Prostate gland (tissue), 2 donors: ENCODE measurements at regions not wholly inside any gene's neighbourhood (a gene's known extent, or its start where the extent isn't known, plus 50 kb on each side); places are given as distances from the start of the nearest gene placed in this dataset.

ENCODE experiments used
- DNase-seq: peaks from one replicate; pipeline ENCODE4 v3.0.0-alpha.2; 2019; ENCODE audit warnings: low spot score
- H3K27ac ChIP-seq, 2 donors: fragments of 200-600 bp; sonication (generic); 2 replicates each; pipeline ENCODE4 v1.5.1; 2017 to 2019
- H3K27me3 ChIP-seq: fragments of 200-600 bp; sonication (generic); replicated peaks from 2 replicates; pipeline ENCODE4 v1.5.1; 2019; ENCODE audit not compliant: insufficient read depth
- H3K36me3 ChIP-seq, 2 donors: fragments of 200-600 bp; sonication (generic); 1 replicate in 1 of 2; 2 replicates in 1 of 2; pipeline versions ENCODE4 v1.5.1 to v1.8.1; 2017 to 2019
- H3K4me1 ChIP-seq: fragments of 200-600 bp; sonication (generic); replicated peaks from 2 replicates; pipeline ENCODE4 v1.5.1; 2019
- H3K4me3 ChIP-seq, 2 donors: fragments of 200-600 bp; sonication (generic); 2 replicates each; pipeline ENCODE4 v1.5.1; 2017 to 2019
- H3K9me3 ChIP-seq: fragments of 200-600 bp; sonication (generic); 2 replicates; pipeline ENCODE4 v1.5.1; 2017
- POLR2A ChIP-seq: fragments of 450-650 bp; IDR thresholded peaks from one replicate; pipeline ENCODE4 v1.6.1; 2016; ENCODE audit warnings: antibody characterized with exemption, mild to moderate bottlenecking
- POLR2AphosphoS5 ChIP-seq: sonication (generic); formaldehyde crosslinking; IDR thresholded peaks from one replicate; pipeline ENCODE4 v1.6.1; 2017; ENCODE audit warnings: antibody characterized with exemption
- WGBS: methylation state at CpG from one replicate; pipeline ENCODE4 v1.1.5; 2018; 5-methylcytosine and 5-hydroxymethylcytosine counted together
- intact Hi-C: fragments of 100-400 bp; cut with DNase I; formaldehyde crosslinking; loops from one replicate; pipeline ENCODE4 v1.14.2; 2022
- TF ChIP-seq, protein P1 (sequence below), 4 experiments: fragments of 200-600 bp in 2 of 4; fragments of 450-650 bp in 2 of 4; sonication (generic) in 2 of 4; IDR thresholded peaks; 1 replicate in 3 of 4; 2 replicates in 1 of 4; pipeline ENCODE4 v1.5.1; 2016 to 2019; ENCODE audit warnings: antibody characterized with exemption in 4 of 4, mild to moderate bottlenecking in 2 of 4, moderate library complexity in 2 of 4

DNA sequence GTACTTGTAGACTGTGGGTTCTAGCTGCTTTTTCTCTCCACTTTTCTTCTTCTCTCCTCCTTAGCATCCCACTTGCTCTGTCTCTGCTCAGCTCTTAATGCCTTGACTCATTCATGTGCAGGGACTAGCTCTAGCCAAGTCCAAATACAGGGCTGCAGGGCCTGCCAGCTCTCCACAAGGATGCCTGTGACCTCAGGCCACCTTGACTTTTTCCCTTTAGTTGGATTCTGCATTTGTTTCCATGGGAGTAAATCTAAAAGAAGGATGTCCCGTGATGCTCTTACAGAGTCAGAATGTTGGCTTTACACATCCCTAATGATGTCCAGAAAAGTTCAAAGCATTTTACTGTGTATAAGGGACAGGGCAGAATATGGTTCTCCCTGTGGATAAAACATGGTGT lies 101.8 kb upstream of the PREP start:
- Histone ChIP-seq H3K4me1 (no peaks in the 10 kb centered on the region), H3K27me3 (no peaks in the 10 kb centered on the region), H3K4me3 (no peak overlapping the region), H3K27ac (no peak overlapping the region), H3K9me3 (no peaks in the 10 kb centered on the region), H3K36me3 (no peaks in the 10 kb centered on the region)
- no peak for DNase-seq
- TF ChIP-seq POLR2A (no peak), POLR2AphosphoS5 (no peak)
- TF ChIP-seq, protein P1, sequence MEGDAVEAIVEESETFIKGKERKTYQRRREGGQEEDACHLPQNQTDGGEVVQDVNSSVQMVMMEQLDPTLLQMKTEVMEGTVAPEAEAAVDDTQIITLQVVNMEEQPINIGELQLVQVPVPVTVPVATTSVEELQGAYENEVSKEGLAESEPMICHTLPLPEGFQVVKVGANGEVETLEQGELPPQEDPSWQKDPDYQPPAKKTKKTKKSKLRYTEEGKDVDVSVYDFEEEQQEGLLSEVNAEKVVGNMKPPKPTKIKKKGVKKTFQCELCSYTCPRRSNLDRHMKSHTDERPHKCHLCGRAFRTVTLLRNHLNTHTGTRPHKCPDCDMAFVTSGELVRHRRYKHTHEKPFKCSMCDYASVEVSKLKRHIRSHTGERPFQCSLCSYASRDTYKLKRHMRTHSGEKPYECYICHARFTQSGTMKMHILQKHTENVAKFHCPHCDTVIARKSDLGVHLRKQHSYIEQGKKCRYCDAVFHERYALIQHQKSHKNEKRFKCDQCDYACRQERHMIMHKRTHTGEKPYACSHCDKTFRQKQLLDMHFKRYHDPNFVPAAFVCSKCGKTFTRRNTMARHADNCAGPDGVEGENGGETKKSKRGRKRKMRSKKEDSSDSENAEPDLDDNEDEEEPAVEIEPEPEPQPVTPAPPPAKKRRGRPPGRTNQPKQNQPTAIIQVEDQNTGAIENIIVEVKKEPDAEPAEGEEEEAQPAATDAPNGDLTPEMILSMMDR (IDR thresholded peaks at IDR 0.05), result no peak
- intact Hi-C loops, result no loop called here
- 74% methylated on average over 1 of the region's 1 CpG for WGBS

DNA sequence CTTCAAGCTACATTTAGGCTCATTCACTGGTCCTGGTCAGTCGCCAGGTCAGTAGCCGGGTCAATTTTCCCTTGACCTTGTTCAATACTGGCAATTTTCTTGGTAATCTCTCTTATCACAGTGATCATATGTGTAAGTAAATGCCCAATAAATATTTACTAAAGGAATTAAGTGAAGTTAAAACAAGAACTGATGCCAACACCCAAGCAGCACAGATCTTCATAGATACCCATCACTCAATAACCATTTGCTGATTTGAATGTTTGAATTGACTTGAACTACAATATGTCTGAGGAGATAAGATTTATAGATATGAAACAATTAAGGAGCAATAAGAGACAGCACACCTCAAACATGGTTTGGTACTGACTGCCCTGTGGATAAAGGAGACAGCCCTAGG lies 100.8 kb upstream of the PREP start:
- H3K27me3 ChIP-seq, result no peaks in the 10 kb centered on the region
- 96% methylated on average over 2 of the region's 2 CpGs for WGBS
- no peak overlapping the region for H3K27ac ChIP-seq
- no peaks in the 10 kb centered on the region for H3K9me3 ChIP-seq
- no peaks in the 10 kb centered on the region for H3K4me1 ChIP-seq
- TF ChIP-seq, protein P1 (IDR thresholded peaks at IDR 0.05), result no peak
- TF ChIP-seq POLR2A (no peak), POLR2AphosphoS5 (no peak)
- intact Hi-C loops, result no loop called here
- DNase-seq, result no peak
- no peaks in the 10 kb centered on the region for H3K36me3 ChIP-seq
- no peak overlapping the region for H3K4me3 ChIP-seq

DNA sequence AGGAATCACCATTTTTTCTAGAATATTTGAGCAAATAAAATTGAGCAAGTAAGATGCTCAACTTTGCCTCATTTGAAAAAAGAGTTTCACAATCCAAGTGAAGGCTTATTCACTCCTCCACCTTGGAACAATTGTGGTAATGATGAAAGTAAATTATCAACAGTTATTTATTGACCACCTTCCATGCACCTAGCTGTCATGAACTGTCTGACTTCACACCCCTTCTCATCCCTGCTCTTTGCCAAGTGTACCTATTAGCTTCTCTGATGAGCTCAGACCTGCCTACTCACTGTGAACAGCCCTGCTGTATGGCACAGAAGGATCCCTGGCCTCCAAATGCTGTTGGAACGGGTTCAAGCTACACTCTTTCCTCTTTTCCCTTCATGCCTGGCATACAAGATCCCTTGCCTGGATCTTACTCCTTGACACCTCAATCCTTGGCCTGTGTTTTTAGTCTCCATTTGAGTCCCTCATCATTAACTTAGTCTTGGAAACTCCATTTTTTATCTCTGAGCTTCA lies 99.0 kb upstream of the PREP start:
- TF ChIP-seq, protein P1 (IDR thresholded peaks at IDR 0.05), result no peak
- TF ChIP-seq POLR2AphosphoS5, result no peak
- TF ChIP-seq POLR2A, result no peak
- no peak overlapping the region for H3K27ac ChIP-seq
- no peaks in the 10 kb centered on the region for H3K36me3 ChIP-seq
- intact Hi-C loops, result no loop called here
- no peaks in the 10 kb centered on the region for H3K27me3 ChIP-seq
- 96% methylated on average over 1 of the region's 1 CpG for WGBS
- DNase-seq, result no peak
- no peak overlapping the region for H3K4me3 ChIP-seq
- H3K4me1 ChIP-seq, result no peaks in the 10 kb centered on the region
- no peaks in the 10 kb centered on the region for H3K9me3 ChIP-seq

DNA sequence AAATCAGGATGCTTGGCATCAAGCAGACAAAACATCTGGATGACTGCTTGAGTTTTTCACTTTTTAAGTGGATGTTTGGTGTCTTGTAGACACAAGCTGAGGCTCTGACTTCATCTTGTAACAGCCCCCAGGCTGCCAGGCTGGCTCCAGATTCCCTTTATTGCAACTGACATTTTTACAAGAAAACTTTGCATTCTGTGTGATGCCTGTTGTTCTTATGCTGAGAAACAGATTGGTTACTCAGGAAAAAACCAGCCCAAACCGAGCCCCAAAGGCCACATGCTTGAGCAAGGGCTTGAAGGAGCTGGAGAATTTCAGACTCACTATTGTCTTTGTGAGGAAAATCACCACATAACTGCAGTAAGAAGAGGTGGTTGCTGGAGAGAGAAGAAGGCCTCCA lies 98.4 kb upstream of the PREP start:
- WGBS, result 7% methylated on average over 1 of the region's 1 CpG
- intact Hi-C loops, result no loop called here
- no peak overlapping the region for H3K27ac ChIP-seq

DNA sequence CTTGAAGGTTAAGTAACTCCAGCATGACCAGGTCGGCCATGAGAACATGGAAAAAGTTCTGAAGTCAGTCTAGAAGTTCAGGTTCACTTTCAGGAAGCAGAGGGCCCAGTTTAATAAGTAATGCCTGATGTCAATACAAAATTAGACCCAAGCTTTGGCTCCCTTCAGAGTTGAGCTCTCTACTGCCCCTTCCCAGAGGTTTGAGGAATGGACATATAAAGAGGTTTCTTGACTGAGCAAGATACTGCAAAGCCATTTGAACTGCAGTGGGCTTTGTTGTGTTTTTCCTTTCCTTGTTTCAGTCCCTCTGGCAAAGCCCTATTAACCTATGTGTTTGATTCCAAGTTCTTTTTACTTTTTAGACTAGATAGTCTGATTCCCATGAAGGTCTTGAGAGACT lies 97.8 kb upstream of the PREP start:
- 96% methylated on average over 1 of the region's 1 CpG for WGBS
- no peak overlapping the region for H3K27ac ChIP-seq
- H3K27me3 ChIP-seq, result no peaks in the 10 kb centered on the region
- TF ChIP-seq, protein P1 (IDR thresholded peaks at IDR 0.05), result no peak
- TF ChIP-seq POLR2AphosphoS5 (no peak), POLR2A (no peak)
- intact Hi-C loops, result no loop called here
- H3K9me3 ChIP-seq, result no peaks in the 10 kb centered on the region
- H3K36me3 ChIP-seq, result no peaks in the 10 kb centered on the region
- no peak for DNase-seq
- H3K4me1 ChIP-seq, result no peaks in the 10 kb centered on the region
- no peak overlapping the region for H3K4me3 ChIP-seq

More for the DNA sequence above, 98.4 kb upstream of the PREP start:
- Histone ChIP-seq H3K36me3 (no peaks in the 10 kb centered on the region), H3K27me3 (no peaks in the 10 kb centered on the region), H3K4me1 (no peaks in the 10 kb centered on the region), H3K4me3 (no peak overlapping the region), H3K9me3 (no peaks in the 10 kb centered on the region)
- no peak for DNase-seq
- TF ChIP-seq, protein P1 (IDR thresholded peaks at IDR 0.05), result no peak
- TF ChIP-seq POLR2A (no peak), POLR2AphosphoS5 (no peak)
